GM12878 (cell line): ENCODE measurements at regions not wholly inside any gene's neighbourhood (a gene's known extent, or its start where the extent isn't known, plus 50 kb on each side); places are given as distances from the start of the nearest gene placed in this dataset.

Experiments used
- ATAC-seq: fragments of 200-7000 bp; cut with Tn5 transposase; 3 replicates; pipeline ENCODE4 v1.9.1; 2020; ENCODE audit warnings: mild to moderate bottlenecking, moderate library complexity
- BruUV-seq: library from RNA; stranded (reverse); fragments of 400-500 nt; replicated peaks from 2 replicates; lab custom pipeline; 2021; lab: Mats Ljungman, UMichigan
- CTCF ChIA-PET: fragments of 300-600 bp; sonication (Branson Sonifier 250); formaldehyde crosslinking; extraction: SDS; loops from one replicate; lab custom pipeline; 2021; ENCODE audit warnings: inconsistent platforms; lab: Yijun Ruan, JAX
- POLR2A ChIA-PET: fragments of 350-600 bp; formaldehyde crosslinking; extraction: SDS; loops from one replicate; lab custom pipeline; 2021; ENCODE audit warnings: inconsistent platforms; lab: Charles Lee
- RAD21 ChIA-PET: fragments of 300-600 bp; sonication (Branson Sonifier 250); formaldehyde crosslinking; loops from one replicate; lab custom pipeline; 2023; ENCODE audit warnings: antibody characterized with exemption; ENCODE audit not compliant: unreplicated experiment; lab: Charles Lee
- SMC1A ChIA-PET: fragments of 300-600 bp; sonication (Branson Sonifier 250); formaldehyde crosslinking; loops from one replicate; lab custom pipeline; 2023; ENCODE audit not compliant: unreplicated experiment, uncharacterized antibody; lab: Charles Lee
- DNase-seq: peaks from one replicate; pipeline ENCODE4 v3.0.0-alpha.2; 2011; ENCODE audit warnings: low read depth, low spot score
- FAIRE-seq: peaks from 3 replicates; lab custom pipeline; 2011; peaks lifted over from hg19 to GRCh38; lab: Jason Lieb, UNC
- H2AFZ ChIP-seq: 2 replicates; pipeline ENCODE4 v1.6.0; 2011; ENCODE audit warnings: low read depth, low read length, control low read depth; ENCODE audit not compliant: control insufficient read depth
- H3K27ac ChIP-seq: 2 replicates; pipeline ENCODE4 v1.5.1; 2011; ENCODE audit warnings: control low read depth; ENCODE audit not compliant: control insufficient read depth, insufficient read depth
- H3K27me3 ChIP-seq, 2 experiments: replicated peaks in 1 of 2; 2 replicates each; pipeline versions ENCODE4 v1.6.0 to v1.6.1; 2011; ENCODE audit warnings: low read length in 1 of 2; ENCODE audit not compliant: control insufficient read depth in 2 of 2, insufficient read depth in 2 of 2
- H3K36me3 ChIP-seq, 2 experiments: 2 replicates each; pipeline ENCODE4 v1.5.1; 2011; ENCODE audit warnings: low read length in 1 of 2; ENCODE audit not compliant: control insufficient read depth in 2 of 2, insufficient read depth in 2 of 2
- H3K4me1 ChIP-seq: 2 replicates; pipeline ENCODE4 v1.6.1; 2011; ENCODE audit warnings: mild to moderate bottlenecking, low read length, moderate library complexity, mixed read lengths; ENCODE audit not compliant: control insufficient read depth, insufficient read depth
- H3K4me2 ChIP-seq: 2 replicates; pipeline ENCODE4 v1.6.0; 2011; ENCODE audit warnings: control low read depth; ENCODE audit not compliant: control insufficient read depth, insufficient read depth
- H3K4me3 ChIP-seq: fragments of 200-600 bp; sonication (generic); 2 replicates; pipeline ENCODE4 v1.5.1; 2016
- H3K79me2 ChIP-seq: 2 replicates; pipeline ENCODE4 v1.6.0; 2011; ENCODE audit warnings: low read length; ENCODE audit not compliant: control insufficient read depth, insufficient read depth
- H3K9ac ChIP-seq: 2 replicates; pipeline ENCODE4 v1.8.0; 2011; ENCODE audit warnings: low read length, control low read depth, mixed read lengths; ENCODE audit not compliant: control insufficient read depth, insufficient read depth
- H3K9me3 ChIP-seq: replicated peaks from 3 replicates; pipeline ENCODE4 v1.5.1; 2011; ENCODE audit warnings: mild to moderate bottlenecking, low read length; ENCODE audit not compliant: control insufficient read depth, insufficient read depth
- H4K20me1 ChIP-seq: 2 replicates; pipeline ENCODE4 v1.6.0; 2011; ENCODE audit not compliant: control insufficient read depth, insufficient read depth
- ATF3 ChIP-seq: IDR thresholded peaks from 2 replicates; pipeline ENCODE4 v1.6.1; 2011; ENCODE audit warnings: low read depth, mild to moderate bottlenecking, low read length, moderate library complexity, borderline replicate concordance; ENCODE audit errors: extremely low read depth
- BCL3 ChIP-seq: IDR thresholded peaks from 2 replicates; pipeline ENCODE4 v1.6.1; 2011; ENCODE audit warnings: borderline replicate concordance, low read depth, mild to moderate bottlenecking, moderate library complexity, low read length; ENCODE audit not compliant: insufficient read depth, poor library complexity, severe bottlenecking
- BHLHE40 ChIP-seq, 2 experiments: fragments of 450-650 bp in 1 of 2; IDR thresholded peaks; 2 replicates each; pipeline ENCODE4 v1.6.1; 2011 to 2017; ENCODE audit warnings: low read depth in 2 of 2, borderline replicate concordance in 1 of 2, improper control_type of control experiment in 1 of 2, low read length in 1 of 2, mild to moderate bottlenecking in 1 of 2
- BRCA1 ChIP-seq: IDR thresholded peaks from 2 replicates; pipeline ENCODE4 v1.6.1; 2011; ENCODE audit warnings: low read depth, low read length, improper control_type of control experiment
- ETV6 ChIP-seq, 2 experiments: fragments of 450-650 bp in 1 of 2; IDR thresholded peaks in 1 of 2; conservative IDR thresholded peaks in 1 of 2; 2 replicates each; pipeline ENCODE4 v1.6.1; 2014; ENCODE audit warnings: antibody characterized with exemption in 1 of 2, borderline replicate concordance in 1 of 2, low read depth in 1 of 2, mild to moderate bottlenecking in 1 of 2, moderate library complexity in 1 of 2
- HCFC1 ChIP-seq: fragments of 150-350 bp; IDR thresholded peaks from 2 replicates; pipeline ENCODE4 v1.6.1; 2014; ENCODE audit warnings: low read length
- KAT2A ChIP-seq: conservative IDR thresholded peaks from 2 replicates; pipeline ENCODE4 v1.6.1; 2011; ENCODE audit warnings: low read depth, low read length; ENCODE audit not compliant: control insufficient read depth
- KDM1A ChIP-seq: fragments of 200-600 bp; sonication (generic); IDR thresholded peaks from 2 replicates; pipeline ENCODE4 v1.6.1; 2016; ENCODE audit warnings: borderline replicate concordance
- NFYB ChIP-seq: IDR thresholded peaks from 2 replicates; pipeline ENCODE4 v1.6.1; 2011; ENCODE audit warnings: low read depth, mild to moderate bottlenecking, low read length, improper control_type of control experiment, moderate library complexity; ENCODE audit not compliant: insufficient read depth
- NKRF ChIP-seq: fragments of 450-650 bp; conservative IDR thresholded peaks from 2 replicates; pipeline ENCODE4 v1.6.1; 2017; ENCODE audit warnings: mild to moderate bottlenecking, moderate library complexity
- NRF1 ChIP-seq: conservative IDR thresholded peaks from 2 replicates; pipeline ENCODE4 v1.6.1; 2011; ENCODE audit warnings: mild to moderate bottlenecking, low read depth, low read length, improper control_type of control experiment
- STAT1 ChIP-seq: fragments of 450-650 bp; conservative IDR thresholded peaks from 2 replicates; pipeline ENCODE4 v1.6.1; 2014; ENCODE audit warnings: antibody characterized with exemption, mild to moderate bottlenecking
- WGBS: methylation state at CpG from one replicate; pipeline ENCODE4 v1.1.6; 2016; ENCODE audit warnings: low lambda C conversion rate; ENCODE audit not compliant: insufficient replicate concordance, insufficient coverage; ENCODE audit errors: missing lambda C conversion rate; 5-methylcytosine and 5-hydroxymethylcytosine counted together
- in situ Hi-C: fragments of 300-500 bp; cut with MboI; formaldehyde crosslinking; loops from 9 replicates; pipeline ENCODE4 v1.14.3; 2018; ENCODE audit warnings: mixed read lengths
- intact Hi-C: fragments of 100-400 bp; cut with micrococcal nuclease; formaldehyde crosslinking; loops from one replicate; pipeline ENCODE4 v1.14.2; 2022; ENCODE audit not compliant: unreplicated experiment
- TF ChIP-seq, protein P1 (sequence below): IDR thresholded peaks from 2 replicates; pipeline ENCODE4 v1.6.1; 2012; ENCODE audit warnings: low read depth, low read length, improper control_type of control experiment
- TF ChIP-seq, protein P2 (sequence below): IDR thresholded peaks from 2 replicates; pipeline ENCODE4 v1.6.1; 2011; ENCODE audit warnings: mild to moderate bottlenecking, low read depth, low read length, moderate library complexity; ENCODE audit not compliant: insufficient replicate concordance
- TF ChIP-seq, protein P3 (sequence below): fragments of 450-650 bp; IDR thresholded peaks from 2 replicates; pipeline ENCODE4 v1.6.1; 2016; ENCODE audit warnings: mild to moderate bottlenecking

DNA sequence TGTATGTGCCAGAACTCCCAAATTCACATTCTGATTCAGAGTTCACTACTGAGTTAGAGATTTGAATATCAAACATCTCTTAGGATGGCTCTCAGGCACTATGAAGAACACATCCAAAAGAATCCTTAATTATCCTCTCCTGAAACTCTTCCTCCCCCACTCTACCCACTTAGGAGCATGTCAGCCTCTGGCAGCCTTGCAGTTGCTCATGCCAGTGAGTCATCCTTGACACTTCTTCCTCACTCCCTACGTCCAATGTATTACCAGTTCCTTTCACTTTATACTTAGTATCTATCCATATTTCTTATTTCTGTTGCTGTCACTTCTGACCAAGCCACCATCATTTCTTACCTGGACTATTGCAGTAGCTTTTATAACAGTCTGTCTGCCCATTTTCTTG is 192.0 kb upstream of the IMPG1 start:
- no peaks in the 10 kb centered on the region for H4K20me1 ChIP-seq
- no peak overlapping the region for H3K9ac ChIP-seq
- in situ Hi-C loops = no loop called here
- no peaks in the 10 kb centered on the region for H3K79me2 ChIP-seq
- H3K9me3 ChIP-seq = no peaks in the 10 kb centered on the region; the same call in 2 of the 3 replicates
- SMC1A ChIA-PET = interaction anchor here (0.6 kb wide), 1 partner anchor 136 kb away, joined by 3 read pairs; no protein-coding TSS in a partner anchor
- H3K27me3 ChIP-seq = no peaks in the 10 kb centered on the region
- CTCF ChIA-PET = no interaction called here
- H3K4me1 ChIP-seq = no peaks in the 10 kb centered on the region
- WGBS = 0% methylated on average over 1 of the region's 1 CpG
- RAD21 ChIA-PET = no interaction called here
- POLR2A ChIA-PET = interaction anchor here (0.6 kb wide), 1 partner anchor 9 kb away, joined by 4 read pairs; no protein-coding TSS in a partner anchor
- TF ChIP-seq HCFC1 = no peak
- TF ChIP-seq NFYB = no peak
- TF ChIP-seq STAT1 = no peak
- TF ChIP-seq KDM1A = no peak
- TF ChIP-seq, protein P1, sequence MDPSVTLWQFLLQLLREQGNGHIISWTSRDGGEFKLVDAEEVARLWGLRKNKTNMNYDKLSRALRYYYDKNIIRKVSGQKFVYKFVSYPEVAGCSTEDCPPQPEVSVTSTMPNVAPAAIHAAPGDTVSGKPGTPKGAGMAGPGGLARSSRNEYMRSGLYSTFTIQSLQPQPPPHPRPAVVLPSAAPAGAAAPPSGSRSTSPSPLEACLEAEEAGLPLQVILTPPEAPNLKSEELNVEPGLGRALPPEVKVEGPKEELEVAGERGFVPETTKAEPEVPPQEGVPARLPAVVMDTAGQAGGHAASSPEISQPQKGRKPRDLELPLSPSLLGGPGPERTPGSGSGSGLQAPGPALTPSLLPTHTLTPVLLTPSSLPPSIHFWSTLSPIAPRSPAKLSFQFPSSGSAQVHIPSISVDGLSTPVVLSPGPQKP = no peak
- TF ChIP-seq ATF3 = no peak
- TF ChIP-seq, protein P2, sequence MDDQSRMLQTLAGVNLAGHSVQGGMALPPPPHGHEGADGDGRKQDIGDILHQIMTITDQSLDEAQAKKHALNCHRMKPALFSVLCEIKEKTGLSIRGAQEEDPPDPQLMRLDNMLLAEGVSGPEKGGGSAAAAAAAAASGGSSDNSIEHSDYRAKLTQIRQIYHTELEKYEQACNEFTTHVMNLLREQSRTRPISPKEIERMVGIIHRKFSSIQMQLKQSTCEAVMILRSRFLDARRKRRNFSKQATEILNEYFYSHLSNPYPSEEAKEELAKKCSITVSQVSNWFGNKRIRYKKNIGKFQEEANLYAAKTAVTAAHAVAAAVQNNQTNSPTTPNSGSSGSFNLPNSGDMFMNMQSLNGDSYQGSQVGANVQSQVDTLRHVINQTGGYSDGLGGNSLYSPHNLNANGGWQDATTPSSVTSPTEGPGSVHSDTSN = no peak
- no peak for TF ChIP-seq BHLHE40 (IDR thresholded peaks at IDR 0.05; ENCODE audit: borderline replicate concordance in 1 of 2, low read depth in 2 of 2, low read length in 1 of 2)
- no peak for TF ChIP-seq NKRF
- TF ChIP-seq NRF1 = no peak
- TF ChIP-seq, protein P3, sequence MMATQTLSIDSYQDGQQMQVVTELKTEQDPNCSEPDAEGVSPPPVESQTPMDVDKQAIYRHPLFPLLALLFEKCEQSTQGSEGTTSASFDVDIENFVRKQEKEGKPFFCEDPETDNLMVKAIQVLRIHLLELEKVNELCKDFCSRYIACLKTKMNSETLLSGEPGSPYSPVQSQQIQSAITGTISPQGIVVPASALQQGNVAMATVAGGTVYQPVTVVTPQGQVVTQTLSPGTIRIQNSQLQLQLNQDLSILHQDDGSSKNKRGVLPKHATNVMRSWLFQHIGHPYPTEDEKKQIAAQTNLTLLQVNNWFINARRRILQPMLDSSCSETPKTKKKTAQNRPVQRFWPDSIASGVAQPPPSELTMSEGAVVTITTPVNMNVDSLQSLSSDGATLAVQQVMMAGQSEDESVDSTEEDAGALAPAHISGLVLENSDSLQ = no peak
- TF ChIP-seq KAT2A = no peak
- no peak for TF ChIP-seq BCL3
- no peak for TF ChIP-seq BRCA1
- no peak for TF ChIP-seq ETV6 (conservative IDR thresholded peaks at IDR 0.05 in 1 of 2, IDR thresholded peaks at IDR 0.05 in 1 of 2; ENCODE audit: borderline replicate concordance in 1 of 2, low read depth in 1 of 2)
- TF ChIP-seq, all 136 proteins: peak for 0
- Histone ChIP-seq H3K27ac (no peak overlapping the region), H3K4me2 (no peak overlapping the region), H3K36me3 (no peaks in the 10 kb centered on the region), H3K4me3 (no peak overlapping the region), H2AFZ (no peak overlapping the region)
- FAIRE-seq = no peak
- intact Hi-C loops = no loop called here
- no peak for ATAC-seq
- no peak for DNase-seq
- no TSS peak for BruUV-seq
